SW 1271 (cell line): ENCODE measurements at regions not wholly inside any gene's neighbourhood (a gene's known extent, or its start where the extent isn't known, plus 50 kb on each side); places are given as distances from the start of the nearest gene placed in this dataset.

Experiments used
- DNase-seq, 2 experiments: peaks; one replicate each; lab custom pipeline; 2025; lab: John Stamatoyannopoulos, UW

DNA sequence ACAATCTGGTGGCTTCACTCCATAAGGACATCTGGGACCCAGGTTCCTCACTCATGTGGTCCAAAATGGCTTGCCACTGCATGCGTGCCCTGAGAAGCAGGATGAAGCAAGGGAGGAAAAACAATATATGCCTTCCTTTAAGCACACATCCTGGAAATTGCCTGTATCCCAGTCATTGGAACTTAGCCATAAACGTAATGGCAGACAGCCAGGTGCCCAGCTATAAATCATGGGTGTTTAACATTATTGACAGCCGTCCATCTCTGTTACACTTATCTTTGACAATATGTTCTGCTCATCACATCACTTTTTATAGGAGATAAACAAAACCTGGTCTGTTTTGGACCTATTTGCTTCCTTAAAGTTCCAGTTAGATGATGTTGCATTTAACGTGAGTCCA is 181.0 kb downstream of the AASDH start:
- no peak for DNase-seq

DNA sequence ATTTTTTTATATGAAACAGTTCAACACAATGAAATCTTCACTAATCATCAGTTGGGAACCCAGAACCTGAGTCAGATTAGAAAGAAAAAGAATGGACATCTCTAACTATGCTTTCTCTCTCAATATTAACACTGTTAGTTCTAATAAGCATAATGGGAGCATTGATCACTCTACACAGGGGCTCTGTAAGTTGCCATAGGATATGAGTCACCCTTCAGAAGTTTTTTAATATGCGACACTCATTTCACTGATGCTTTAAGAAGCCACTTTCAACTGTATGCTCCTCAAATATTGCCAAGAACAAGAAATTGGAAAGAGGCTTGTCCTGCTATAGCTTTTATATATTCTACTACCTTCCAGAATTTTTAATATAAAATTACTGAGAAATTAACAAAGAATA is 187.0 kb downstream of the AASDH start:
- peak in 1 of 2 experiments; percentile 1 for DNase-seq

DNA sequence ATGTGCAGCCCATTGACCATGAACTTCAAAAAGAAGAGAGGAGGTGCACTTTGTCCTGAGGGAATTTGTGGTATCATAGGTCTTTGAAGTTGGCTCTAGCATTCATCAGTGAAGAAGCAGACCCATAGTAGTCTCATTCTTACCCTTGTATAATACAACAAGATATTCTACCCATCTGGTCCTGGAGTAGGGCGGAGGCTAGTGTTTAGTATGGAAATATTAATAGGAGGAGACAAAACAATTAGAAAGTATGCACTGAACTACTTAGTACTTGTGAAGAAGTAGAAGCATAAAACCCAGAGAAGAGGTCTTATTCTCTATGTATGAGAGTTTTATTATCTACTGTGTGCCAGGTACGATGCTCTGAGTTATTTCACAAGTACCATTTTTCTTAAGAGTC is 189.0 kb downstream of the AASDH start:
- DNase-seq, result no peak

DNA sequence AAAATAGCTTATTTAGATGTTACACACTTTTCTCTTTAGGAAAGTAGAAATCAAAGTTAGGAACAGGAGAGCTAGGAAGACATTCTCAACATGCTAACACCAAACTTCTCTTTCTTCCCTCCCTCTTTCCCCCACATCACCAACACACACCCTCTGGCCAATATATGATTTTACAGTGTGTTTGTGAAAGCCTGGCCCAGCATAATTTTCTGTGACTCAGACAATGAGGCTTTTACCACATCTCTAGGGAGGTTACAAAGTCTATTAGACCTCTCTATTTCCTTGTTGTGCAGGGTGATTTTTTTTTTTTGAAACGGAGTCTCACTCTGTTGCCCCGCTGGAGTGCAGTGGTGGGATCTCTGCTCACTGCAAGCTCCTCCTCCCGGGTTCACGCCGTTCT is 189.9 kb downstream of the AASDH start:
- no peak for DNase-seq

DNA sequence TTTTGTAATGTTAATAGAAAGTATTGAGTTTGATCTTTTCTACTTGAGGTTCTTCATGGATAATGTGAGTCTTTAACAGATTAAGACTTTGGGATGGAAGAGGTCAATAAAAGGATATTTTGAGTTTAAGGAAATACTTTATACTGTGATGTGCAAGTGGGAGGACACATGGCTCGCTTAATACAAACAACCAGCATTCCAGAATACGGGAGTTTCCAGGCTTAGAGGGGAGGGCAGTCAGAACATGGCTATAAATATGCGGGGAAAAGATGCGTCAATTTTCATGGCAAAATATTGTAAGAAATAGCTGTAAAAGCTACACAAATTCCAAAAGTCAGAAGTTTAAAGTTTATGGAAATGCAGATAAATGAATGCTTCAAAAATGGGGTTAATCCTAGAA is 192.3 kb downstream of the AASDH start:
- DNase-seq, result no peak

DNA sequence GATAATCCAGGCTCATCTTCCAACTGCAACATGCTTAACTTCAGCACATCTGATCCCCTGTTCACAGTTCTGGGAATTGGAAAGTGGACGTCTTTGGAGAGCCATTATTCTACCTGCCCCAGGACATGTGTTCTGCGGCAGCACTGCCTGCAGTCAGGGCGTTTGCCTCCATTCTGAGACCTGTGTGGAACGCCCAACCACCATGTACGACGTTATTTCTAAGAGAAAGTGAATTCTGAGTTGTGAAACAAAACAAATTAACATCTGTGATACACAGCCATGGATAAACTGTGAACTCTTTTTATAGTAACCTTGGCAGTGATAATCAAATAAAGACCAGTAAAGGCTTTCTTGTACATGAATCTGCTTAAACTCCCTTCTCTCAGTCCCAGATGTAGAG is 195.8 kb downstream of the AASDH start:
- no peak for DNase-seq

DNA sequence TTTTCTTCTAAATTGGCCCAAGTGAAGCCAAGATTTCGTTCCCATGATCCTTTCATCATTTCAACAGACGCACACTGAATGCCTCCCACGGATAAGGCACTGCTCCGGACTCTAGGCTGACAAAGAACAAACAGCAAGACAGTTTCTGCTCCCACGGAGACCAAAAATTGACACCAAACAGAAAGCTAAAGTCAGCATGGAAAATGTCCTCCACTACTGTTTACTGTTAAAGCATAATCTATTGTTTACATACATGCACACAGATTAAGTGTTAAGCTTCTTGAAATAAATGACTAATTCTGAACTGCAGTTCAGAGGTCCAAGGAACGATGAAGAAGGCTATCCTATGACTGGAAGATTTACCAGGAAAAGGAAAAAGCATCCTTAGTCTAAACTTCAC is 199.6 kb downstream of the AASDH start:
- DNase-seq, result no peak

DNA sequence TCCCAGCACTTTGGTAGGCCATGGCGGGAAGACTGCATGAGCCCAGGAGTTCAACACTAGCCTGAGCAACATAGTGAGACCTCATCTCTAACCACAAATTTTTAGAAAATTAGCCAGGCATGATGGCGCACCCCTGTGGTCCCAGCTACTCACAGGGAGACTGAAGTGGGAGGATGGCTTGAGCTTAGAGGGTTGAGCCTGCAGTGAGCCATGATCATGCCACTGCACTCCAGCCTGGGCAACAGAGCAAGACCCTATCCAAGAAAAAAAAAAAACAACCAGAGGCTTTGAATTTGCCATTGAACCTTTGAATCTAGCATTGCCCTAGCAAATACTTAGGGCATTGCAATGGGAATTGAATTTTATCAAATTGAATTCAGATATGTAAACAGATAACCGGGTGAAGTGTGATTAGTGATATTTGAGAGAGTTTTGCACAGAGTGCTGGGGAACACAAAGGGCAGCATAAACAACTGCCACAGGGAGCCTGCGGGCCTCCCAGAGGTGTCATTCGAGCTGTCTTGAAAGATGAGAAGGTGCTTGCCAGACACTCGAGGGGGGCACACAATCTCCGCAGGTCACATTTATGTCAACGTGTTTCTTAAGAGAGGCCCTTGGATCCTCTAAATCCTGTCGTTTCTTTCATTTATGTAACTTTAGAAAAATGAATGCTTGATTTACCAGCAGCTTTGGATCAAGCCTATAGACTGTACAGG is 200.3 kb downstream of the AASDH start:
- no peak for DNase-seq

DNA sequence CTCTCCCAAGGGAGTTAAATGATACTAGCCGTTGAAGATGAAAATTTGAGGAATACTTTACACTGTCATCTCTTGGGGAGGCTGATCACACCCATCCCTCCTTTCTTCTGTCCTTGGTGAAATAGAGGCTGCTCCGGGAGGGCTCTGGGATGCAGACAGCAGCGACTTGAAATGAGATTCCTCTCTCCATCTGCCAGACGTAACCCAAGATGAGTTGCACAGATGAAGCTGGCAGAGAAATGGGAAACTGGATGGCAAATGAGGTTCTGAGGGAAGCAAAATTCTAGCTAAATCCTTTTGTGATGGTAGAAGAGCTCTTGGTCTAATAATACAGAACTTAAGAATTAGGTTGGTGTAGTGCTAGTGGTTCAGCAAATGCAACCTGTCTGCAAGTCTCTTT is 201.4 kb downstream of the AASDH start:
- no peak for DNase-seq

DNA sequence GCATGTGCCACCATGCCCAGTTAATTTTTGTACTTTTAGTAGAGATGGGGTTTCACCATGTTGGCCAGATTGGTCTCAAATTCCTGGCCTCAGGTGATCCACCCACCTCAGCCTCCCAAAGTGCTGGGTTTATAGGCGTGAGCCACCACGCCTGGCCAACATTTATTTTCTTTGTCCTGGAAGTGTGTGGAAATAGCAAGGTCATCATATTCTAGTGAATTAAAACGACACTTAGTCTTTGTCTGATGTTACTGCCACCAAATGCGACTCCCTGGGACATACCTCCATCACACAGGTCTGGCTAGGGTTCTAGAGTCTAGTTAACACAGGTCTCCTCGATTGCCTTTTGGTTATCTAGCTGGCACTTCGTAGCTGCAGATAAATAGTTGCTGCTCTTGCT is 203.1 kb downstream of the AASDH start:
- no peak for DNase-seq

DNA sequence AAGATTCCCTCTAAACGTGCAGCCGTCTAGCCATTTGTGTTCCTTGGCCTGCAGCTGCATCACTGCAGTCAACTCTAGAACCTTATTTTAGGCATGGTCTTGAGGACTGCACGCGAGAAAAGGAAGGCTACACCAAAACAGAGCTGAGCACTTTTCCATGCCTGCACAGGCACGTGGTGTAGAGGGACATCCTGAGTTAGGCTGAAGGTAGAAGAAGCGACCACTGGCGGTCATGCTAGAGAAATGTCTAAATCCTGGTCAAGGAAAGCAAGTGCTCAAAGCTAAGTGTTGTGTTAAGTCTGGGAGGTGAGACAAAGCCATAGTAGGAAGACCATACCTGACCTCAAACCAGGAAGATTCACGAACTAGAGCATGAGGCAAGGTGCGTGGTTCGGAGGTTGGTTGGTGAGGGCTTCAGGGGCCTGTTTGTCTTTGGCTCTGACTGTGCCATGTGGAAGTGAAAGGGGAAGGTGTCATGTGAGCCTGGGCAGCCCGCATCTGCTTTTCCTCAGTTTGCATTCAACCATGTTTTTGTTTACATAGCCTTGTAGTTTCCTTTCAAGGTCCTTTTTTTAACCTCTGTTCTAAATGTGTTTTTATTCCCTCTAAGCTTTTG is 203.8 kb downstream of the AASDH start:
- DNase-seq, result no peak

DNA sequence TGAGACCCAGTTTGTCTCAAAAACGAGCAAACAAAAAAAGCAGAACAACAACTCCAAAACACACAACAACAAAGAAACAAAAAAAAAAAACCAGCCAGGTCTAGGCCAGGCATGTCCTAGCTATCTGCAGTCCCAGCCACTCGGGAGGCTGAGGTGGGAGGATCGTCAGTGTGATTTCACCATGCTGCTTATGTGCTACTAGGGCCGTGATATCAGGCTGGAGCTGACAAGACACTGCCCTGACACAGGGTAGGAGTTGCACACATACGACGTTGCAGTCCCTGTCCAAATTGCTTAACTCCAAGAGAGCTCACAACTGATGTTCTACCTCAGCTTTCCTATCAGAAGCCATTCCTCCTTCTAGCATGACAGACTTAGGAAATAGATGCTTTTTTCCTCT is 204.9 kb downstream of the AASDH start:
- DNase-seq, result no peak

DNA sequence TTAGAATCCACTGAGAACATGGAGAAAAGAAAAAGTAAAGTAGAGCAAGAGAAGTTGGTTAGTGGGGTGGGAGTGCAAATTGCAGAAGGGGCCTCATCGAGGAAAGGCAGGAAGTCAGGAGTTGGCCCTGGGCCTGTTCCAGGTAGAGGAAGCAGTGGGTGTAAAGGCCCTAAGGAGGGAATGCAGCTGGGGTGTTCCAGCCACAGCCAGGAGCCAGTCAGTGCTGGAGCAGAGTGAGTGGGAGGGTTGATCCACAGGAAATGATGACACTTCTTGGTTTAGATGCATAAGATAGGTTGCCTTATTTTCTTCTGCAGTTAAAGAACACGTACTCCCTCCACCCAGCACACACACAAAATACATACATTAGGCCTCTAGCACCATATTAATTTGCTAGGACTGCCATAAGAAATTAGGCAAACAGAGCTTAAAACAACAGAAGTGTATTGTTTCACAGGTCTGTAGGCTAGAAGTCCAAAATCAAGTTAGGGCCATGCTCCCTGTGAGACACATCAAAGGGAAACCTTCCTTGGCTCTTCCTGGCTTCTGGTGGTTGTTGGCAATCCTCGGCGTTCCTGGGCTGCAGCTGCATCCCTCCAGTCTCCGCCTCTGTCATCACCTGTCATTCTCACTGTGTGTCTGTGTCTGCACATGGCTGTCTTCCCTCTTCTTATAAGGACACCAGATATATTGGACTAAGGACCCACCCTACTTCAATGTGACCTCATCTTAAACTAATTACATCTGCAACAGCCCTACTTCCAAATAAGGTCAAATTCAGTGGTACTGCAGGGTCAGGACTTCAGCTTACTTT is 205.9 kb downstream of the AASDH start:
- DNase-seq, result no peak

DNA sequence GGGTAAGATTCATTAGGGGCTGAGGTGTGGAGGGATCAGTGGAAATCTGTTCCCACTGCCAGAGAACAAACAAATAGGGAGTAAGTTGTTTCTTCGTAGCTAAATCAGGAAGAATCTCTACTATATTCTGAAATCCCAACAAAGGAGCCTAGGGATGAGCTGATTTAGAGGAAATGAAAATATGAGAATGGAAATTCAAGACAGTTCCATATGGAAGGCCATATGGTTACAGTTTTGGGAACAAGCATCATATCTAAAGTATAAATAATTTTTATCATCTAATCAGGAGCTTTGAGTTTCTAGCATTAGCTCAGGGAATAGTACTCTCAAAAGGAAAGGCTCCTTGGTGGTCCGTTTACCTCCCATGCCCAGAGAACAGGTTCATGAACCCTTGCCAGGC is 218.2 kb downstream of the AASDH start:
- no peak for DNase-seq

DNA sequence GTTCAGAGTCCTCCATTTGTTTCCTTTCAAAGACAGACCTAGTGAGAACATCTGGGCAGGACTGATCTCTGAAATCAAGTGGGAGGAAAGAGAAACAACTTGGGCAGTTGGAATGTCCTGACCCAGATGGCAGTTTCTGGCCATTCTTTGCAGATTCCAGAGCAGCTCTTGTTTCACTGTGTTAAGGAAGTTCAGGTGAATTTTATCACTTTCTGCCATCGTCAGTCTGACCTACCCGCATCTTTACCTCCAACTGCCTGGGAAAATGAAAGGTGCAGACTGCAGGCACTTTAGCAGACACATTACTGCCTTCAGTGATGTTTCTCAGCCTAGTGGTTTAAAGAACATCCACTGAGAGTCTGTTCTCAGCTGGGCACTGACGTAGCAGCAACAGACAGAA is 216.2 kb downstream of the CEP135 start:
- DNase-seq, result no peak

DNA sequence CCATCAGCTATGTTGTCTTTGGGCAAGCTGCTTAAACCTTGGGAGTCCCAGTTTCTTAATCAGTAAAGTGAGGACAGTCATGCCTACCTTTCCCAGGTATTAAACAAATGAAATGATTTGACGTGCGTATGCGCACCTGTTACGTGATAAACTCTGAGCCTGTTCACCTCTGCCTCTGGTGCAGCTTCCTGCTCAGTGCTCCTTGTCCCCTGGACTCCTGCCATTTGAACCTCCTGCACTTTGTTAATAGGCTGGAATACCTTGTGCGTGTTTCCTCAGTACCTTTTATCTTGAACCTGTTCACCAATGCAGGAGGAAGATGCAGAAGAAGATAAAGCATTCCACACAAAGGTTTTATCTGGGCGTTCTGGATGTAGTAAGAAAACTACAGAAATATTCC is 211.9 kb downstream of the CEP135 start:
- DNase-seq, result no peak

DNA sequence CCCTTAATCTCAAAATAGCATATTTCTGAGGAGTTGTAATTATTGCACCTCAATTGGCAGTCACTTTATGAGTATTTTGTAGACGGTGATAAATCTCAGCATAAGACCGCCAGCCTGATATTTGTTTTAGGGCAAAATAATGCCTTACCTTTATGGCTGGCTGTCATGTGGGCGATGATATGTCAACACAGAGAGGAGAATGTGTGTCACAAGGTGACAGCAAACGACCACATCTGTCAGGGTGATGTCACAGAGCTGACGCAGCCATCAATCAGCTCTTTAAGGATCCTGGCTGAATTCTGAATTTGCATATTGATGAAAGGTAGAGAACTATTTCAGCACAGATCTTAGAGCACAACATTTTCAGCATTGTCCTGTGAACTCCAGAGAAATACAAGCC is 209.7 kb downstream of the CEP135 start:
- no peak for DNase-seq

DNA sequence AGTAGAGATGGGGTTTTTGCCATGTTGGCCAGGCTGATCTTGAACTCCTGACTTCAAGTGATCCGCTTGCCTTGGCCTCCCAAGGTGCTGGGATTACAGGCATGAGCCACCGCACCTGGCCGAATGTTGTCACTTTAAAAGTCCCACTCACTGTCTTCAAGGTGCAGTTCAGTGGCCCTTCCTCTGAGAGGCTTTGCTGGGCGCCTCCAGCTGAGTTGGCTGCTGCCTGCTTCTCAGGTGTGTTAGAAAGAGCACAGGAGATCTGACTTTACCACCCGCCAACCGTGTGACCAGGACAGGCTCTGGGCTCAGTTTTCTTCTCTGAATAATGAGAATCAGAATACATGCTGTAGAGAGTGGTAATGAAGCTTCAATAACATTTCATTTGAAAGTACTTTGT is 207.4 kb downstream of the CEP135 start:
- no peak for DNase-seq

DNA sequence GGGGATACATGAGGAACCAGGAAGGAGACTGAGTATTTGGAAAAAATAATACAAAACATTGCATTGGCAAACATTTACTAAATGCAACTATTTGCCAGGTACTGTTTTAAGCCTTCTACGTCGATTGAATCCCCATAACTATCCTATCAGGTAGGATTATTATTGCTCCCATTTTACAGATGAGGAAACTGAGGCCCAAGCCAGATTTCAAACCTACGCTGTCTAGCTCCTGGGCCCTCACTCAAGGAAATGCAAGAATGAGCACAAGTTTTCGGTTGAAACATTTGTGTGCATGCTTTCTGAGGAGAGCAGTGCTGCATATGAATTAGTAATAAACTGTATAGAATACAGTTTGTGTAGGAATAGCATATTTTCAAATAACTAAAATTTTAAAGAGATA is 206.7 kb downstream of the CEP135 start:
- DNase-seq, result no peak

DNA sequence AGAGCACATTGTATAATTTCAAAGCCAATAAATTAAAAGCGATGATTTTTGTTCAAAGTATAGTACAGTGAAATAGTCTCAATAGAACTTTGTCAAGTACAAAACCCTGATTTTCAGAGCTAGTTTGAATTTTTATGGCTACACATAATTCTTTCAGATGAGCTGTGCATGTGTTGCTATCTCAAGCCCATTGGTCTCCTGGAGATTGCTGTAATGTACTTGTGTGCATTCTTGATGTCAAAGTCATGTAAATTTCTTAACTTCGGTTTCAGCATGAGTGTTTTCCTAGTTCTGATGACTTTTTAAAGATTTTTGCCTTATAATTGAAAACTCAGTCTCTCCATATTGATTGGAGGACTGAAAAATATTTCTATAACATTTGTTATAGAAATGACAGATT is 200.8 kb downstream of the CEP135 start:
- no peak for DNase-seq

DNA sequence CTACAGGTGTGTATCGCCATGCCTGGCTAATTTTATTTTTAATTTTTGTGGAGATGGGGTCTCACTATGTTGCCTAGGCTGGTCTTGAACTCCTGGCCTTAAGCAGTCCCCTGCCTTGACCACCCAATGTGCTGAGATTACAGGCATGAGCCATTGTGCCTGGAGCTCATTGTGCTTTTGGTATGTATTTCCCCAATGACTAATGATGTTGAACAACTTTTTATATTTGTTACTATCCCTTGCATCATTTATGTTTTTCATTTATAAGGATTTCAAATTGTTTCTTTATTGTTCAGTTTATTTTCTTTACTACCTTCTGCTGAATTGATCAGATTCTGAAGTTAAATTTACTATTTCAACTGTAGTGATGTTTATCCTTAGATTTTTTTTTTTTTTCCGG is 199.7 kb downstream of the CEP135 start:
- DNase-seq, result no peak

DNA sequence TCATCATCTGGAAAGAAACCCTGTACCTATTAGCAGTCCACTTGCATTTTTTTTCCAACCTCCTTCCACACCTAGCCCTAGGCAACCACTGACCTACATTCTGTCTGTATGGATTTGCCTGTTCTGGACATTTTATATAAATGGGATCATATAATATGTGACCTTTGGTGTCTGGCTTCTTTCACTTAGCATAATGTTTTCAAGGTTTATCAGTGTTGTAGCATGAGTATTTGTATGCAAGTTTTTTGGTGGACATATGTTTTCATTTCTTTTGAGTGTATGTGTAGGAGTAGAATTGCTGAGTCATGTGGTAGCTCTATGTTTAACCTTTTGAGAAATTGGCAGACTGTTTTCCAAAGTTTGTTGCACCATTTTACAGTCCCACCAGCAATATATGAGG is 198.6 kb downstream of the CEP135 start:
- DNase-seq, result no peak

DNA sequence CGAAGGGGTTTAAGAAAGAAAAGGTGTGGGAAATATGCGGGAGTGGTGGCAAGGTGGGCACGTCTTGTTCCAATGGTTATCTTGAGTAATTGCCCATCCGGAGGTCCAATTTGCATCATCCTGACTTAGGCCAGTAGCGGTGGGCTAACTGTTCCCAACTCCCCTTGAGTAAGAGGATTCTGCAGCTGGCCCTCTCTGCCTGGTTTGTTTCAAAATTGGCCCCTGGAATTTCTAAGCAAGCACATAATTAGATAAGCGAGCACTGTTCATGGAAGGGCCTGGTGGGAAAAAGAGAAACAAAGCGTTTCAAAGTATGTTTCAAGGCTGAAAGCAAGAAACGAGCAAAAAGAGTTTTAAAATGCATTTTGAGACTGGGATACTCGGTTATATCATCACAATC is 198.2 kb downstream of the CEP135 start:
- DNase-seq, result no peak
